GM19455 (cell line): ENCODE measurements at regions not wholly inside any gene's neighbourhood (a gene's known extent, or its start where the extent isn't known, plus 50 kb on each side); places are given as distances from the start of the nearest gene placed in this dataset.
"Not testable (repeated sequence)": the region's sequence is repeated elsewhere in the genome, so short reads cannot be mapped to it uniquely, and the experiment has no call there.

Source experiments
- ATAC-seq: cut with Tn5 transposase; IDR thresholded peaks from one replicate; pipeline ENCODE4 v1.9.1; 2021; ENCODE audit not compliant: unreplicated experiment

- ATAC-seq = no peak
These were observed 559.8 kb upstream of the CBLB start for GRCh38 chr3:106428565-106428994.

- ATAC-seq = no peak
These were observed 562.9 kb upstream of the CBLB start for GRCh38 chr3:106431721-106432120.

- ATAC-seq = no peak
These were observed 567.2 kb upstream of the CBLB start for GRCh38 chr3:106435899-106436453.

GRCh38 chr3:106438887-106439286, 570.1 kb upstream of the CBLB start:
- no peak for ATAC-seq

GRCh38 chr3:106440672-106441071, 571.9 kb upstream of the CBLB start:
- no peak for ATAC-seq

- ATAC-seq = no peak
These were observed 577.5 kb upstream of the CBLB start for GRCh38 chr3:106446271-106446670.

GRCh38 chr3:106447723-106448301, 579.0 kb upstream of the CBLB start:
- no peak for ATAC-seq

GRCh38 chr3:106448372-106448966, 579.7 kb upstream of the CBLB start:
- not testable (repeated sequence) for ATAC-seq

GRCh38 chr3:106452096-106452495, 583.3 kb upstream of the CBLB start:
- no peak for ATAC-seq

- ATAC-seq = no peak
These were observed 585.7 kb upstream of the CBLB start for GRCh38 chr3:106454497-106454896.

- peak; percentile 62 for ATAC-seq
These were observed 588.7 kb upstream of the CBLB start for GRCh38 chr3:106457281-106458180.

GRCh38 chr3:106458952-106459351, 590.1 kb upstream of the CBLB start:
- no peak for ATAC-seq

GRCh38 chr3:106466881-106467280, 598.1 kb upstream of the CBLB start:
- ATAC-seq = no peak

GRCh38 chr3:106473576-106474475, 605.0 kb upstream of the CBLB start:
- ATAC-seq = no peak

- ATAC-seq = no peak
These were observed 613.6 kb upstream of the CBLB start for GRCh38 chr3:106482451-106482850.

GRCh38 chr3:106485217-106485616, 616.4 kb upstream of the CBLB start:
- ATAC-seq = no peak

GRCh38 chr3:106485802-106486201, 617.0 kb upstream of the CBLB start:
- no peak for ATAC-seq

GRCh38 chr3:106486945-106487639, 618.3 kb upstream of the CBLB start:
- not testable (repeated sequence) for ATAC-seq

GRCh38 chr3:106488331-106488730, 619.5 kb upstream of the CBLB start:
- ATAC-seq = no peak

GRCh38 chr3:106491796-106492195, 623.0 kb upstream of the CBLB start:
- no peak for ATAC-seq
